HCT116 (cell line): ENCODE measurements at regions not wholly inside any gene's neighbourhood (a gene's known extent, or its start where the extent isn't known, plus 50 kb on each side); places are given as distances from the start of the nearest gene placed in this dataset.

Source experiments
- ATAC-seq: fragments of 200-7000 bp; cut with Tn5 transposase; 2 replicates; pipeline ENCODE4 v1.9.1; 2020; ENCODE audit warnings: mild to moderate bottlenecking, moderate library complexity
- BruUV-seq: library from RNA; stranded (reverse); fragments of 400-500 nt; replicated peaks from 2 replicates; lab custom pipeline; 2021; lab: Mats Ljungman, UMichigan
- CTCF ChIA-PET: fragments of 300-600 bp; sonication (Branson Sonifier 250); formaldehyde crosslinking; loops from one replicate; lab custom pipeline; 2021; ENCODE audit warnings: antibody characterized with exemption; lab: Charles Lee
- POLR2A ChIA-PET: fragments of 300-600, 350-600 bp; sonication (Branson Sonifier 250); formaldehyde crosslinking; loops from one replicate; lab custom pipeline; 2021; ENCODE audit warnings: antibody characterized with exemption; lab: Charles Lee
- RAD21 ChIA-PET, 2 experiments: fragments of 300-600 bp; sonication (Branson Sonifier 250); formaldehyde crosslinking; loops; one replicate each; lab custom pipeline; 2023; ENCODE audit warnings: low total read pairs in 2 of 2; ENCODE audit not compliant: uncharacterized antibody in 2 of 2, unreplicated experiment in 2 of 2, low non-redundant PET in 1 of 2; lab: Charles Lee
- DNase-seq: peaks from one replicate; pipeline ENCODE4 v3.0.0-alpha.2; 2010; ENCODE audit warnings: low read depth, low spot score
- H2AFZ ChIP-seq: fragments of 200-600 bp; shearing (Covaris generic), sonication (generic); 2 replicates; pipeline ENCODE4 v1.6.1; 2017; ENCODE audit warnings: low read depth, mixed run types, mixed read lengths, antibody characterized with exemption, low read length; ENCODE audit not compliant: poor library complexity, severe bottlenecking
- H3K27ac ChIP-seq: 2 replicates; pipeline ENCODE4 v1.5.1; 2012; ENCODE audit warnings: low read depth, low read length
- H3K27me3 ChIP-seq: fragments of 200-600 bp; sonication (generic); 2 replicates; pipeline ENCODE4 v1.6.1; 2016; ENCODE audit warnings: mixed run types, low read length, mixed read lengths; ENCODE audit not compliant: insufficient read depth
- H3K36me3 ChIP-seq, 2 experiments: fragments of 200-500 bp in 1 of 2; fragments of 200-600 bp in 1 of 2; sonication (Bioruptor generic) in 1 of 2; sonication (generic) in 1 of 2; 2 replicates each; pipeline versions ENCODE4 v1.5.1 to v1.6.1; 2014 to 2016; ENCODE audit warnings: low read length in 2 of 2, inconsistent platforms in 1 of 2, mixed read lengths in 1 of 2, mixed run types in 1 of 2; ENCODE audit not compliant: insufficient read depth in 2 of 2, control insufficient read depth in 1 of 2
- H3K4me1 ChIP-seq, 2 experiments: fragments of 200-600 bp in 1 of 2; sonication (generic) in 1 of 2; 2 replicates each; pipeline versions ENCODE4 v1.5.1 to v1.6.1; 2012 to 2017; ENCODE audit warnings: low read length in 2 of 2, inconsistent platforms in 1 of 2, mild to moderate bottlenecking in 1 of 2, mixed read lengths in 1 of 2, mixed run types in 1 of 2, moderate library complexity in 1 of 2; ENCODE audit not compliant: insufficient read depth in 2 of 2, control insufficient read depth in 1 of 2
- H3K4me2 ChIP-seq: fragments of 200-600 bp; sonication (generic); 2 replicates; pipeline ENCODE4 v1.6.1; 2017; ENCODE audit warnings: mixed run types, low read length, mixed read lengths
- H3K4me3 ChIP-seq, 2 experiments: fragments of 200-600 bp in 1 of 2; sonication (generic) in 1 of 2; replicated peaks in 1 of 2; 2 replicates each; pipeline ENCODE4 v1.5.1; 2011 to 2016; ENCODE audit warnings: low read length in 2 of 2, control low read depth in 1 of 2, low read depth in 1 of 2, mild to moderate bottlenecking in 1 of 2, mixed read lengths in 1 of 2, mixed run types in 1 of 2
- H3K79me2 ChIP-seq: fragments of 200-600 bp; sonication (generic); 2 replicates; pipeline ENCODE4 v1.6.1; 2017; ENCODE audit warnings: mild to moderate bottlenecking, mixed run types, low read length, moderate library complexity, mixed read lengths; ENCODE audit not compliant: insufficient read depth
- H3K9ac ChIP-seq: fragments of 200-600 bp; sonication (generic); 2 replicates; pipeline ENCODE4 v1.6.1; 2016; ENCODE audit warnings: low read length, mixed read lengths
- H3K9me2 ChIP-seq: fragments of 200-600 bp; sonication (generic), shearing (Covaris generic); 2 replicates; pipeline ENCODE4 v1.6.1; 2017; ENCODE audit warnings: mixed run types, mild to moderate bottlenecking, moderate library complexity; ENCODE audit not compliant: insufficient read depth
- H3K9me3 ChIP-seq, 2 experiments: fragments of 200-500 bp in 1 of 2; fragments of 200-600 bp in 1 of 2; sonication (Bioruptor generic) in 1 of 2; sonication (generic) in 1 of 2; 2 replicates each; pipeline ENCODE4 v1.6.1; 2014 to 2017; ENCODE audit warnings: low read length in 2 of 2, mixed read lengths in 2 of 2, inconsistent platforms in 1 of 2, low read depth in 1 of 2, mild to moderate bottlenecking in 1 of 2, mixed run types in 1 of 2, moderate library complexity in 1 of 2; ENCODE audit not compliant: control insufficient read depth in 1 of 2, insufficient read depth in 1 of 2
- H4K20me1 ChIP-seq: fragments of 200-600 bp; sonication (generic), shearing (Covaris generic); 2 replicates; pipeline ENCODE4 v1.6.1; 2017; ENCODE audit warnings: mixed run types, mild to moderate bottlenecking, moderate library complexity; ENCODE audit not compliant: insufficient read depth
- ATF3 ChIP-seq: IDR thresholded peaks from 2 replicates; pipeline ENCODE4 v1.6.1; 2012
- CEBPB ChIP-seq: IDR thresholded peaks from 2 replicates; pipeline ENCODE4 v1.6.1; 2012; ENCODE audit warnings: low read depth
- CTCF ChIP-seq, 3 experiments: fragments of 200-600 bp in 1 of 3; sonication (generic) in 1 of 3; IDR thresholded peaks in 2 of 3; conservative IDR thresholded peaks in 1 of 3; 2 replicates each; pipeline ENCODE4 v1.5.1; 2012 to 2017; ENCODE audit warnings: low read depth in 2 of 3, low read length in 2 of 3, antibody characterized with exemption in 1 of 3, borderline replicate concordance in 1 of 3, control low read depth in 1 of 3, mild to moderate bottlenecking in 1 of 3, mixed read lengths in 1 of 3, mixed run types in 1 of 3, moderate library complexity in 1 of 3; ENCODE audit not compliant: insufficient read depth in 1 of 3
- ELF1 ChIP-seq: IDR thresholded peaks from 2 replicates; pipeline ENCODE4 v1.6.1; 2012; ENCODE audit warnings: low read depth, borderline replicate concordance
- EZH2phosphoT487 ChIP-seq: fragments of 200-600 bp; IDR thresholded peaks from 2 replicates; pipeline ENCODE4 v1.6.1; 2018; ENCODE audit warnings: antibody characterized with exemption, borderline replicate concordance
- RAD21 ChIP-seq: IDR thresholded peaks from 2 replicates; pipeline ENCODE4 v1.6.1; 2012; ENCODE audit warnings: low read depth, mild to moderate bottlenecking
- SIN3A ChIP-seq: IDR thresholded peaks from 2 replicates; pipeline ENCODE4 v1.6.1; 2012; ENCODE audit warnings: low read depth
- SRF ChIP-seq: IDR thresholded peaks from 2 replicates; pipeline ENCODE4 v1.6.1; 2012; ENCODE audit warnings: low read depth
- YY1 ChIP-seq: IDR thresholded peaks from 2 replicates; pipeline ENCODE4 v1.6.1; 2011; ENCODE audit warnings: low read length, low read depth, moderate library complexity, mild to moderate bottlenecking; ENCODE audit not compliant: insufficient replicate concordance; ENCODE audit errors: extremely low read depth
- ZBTB33 ChIP-seq: IDR thresholded peaks from 2 replicates; pipeline ENCODE4 v1.6.1; 2011; ENCODE audit warnings: mild to moderate bottlenecking, low read length, moderate library complexity; ENCODE audit not compliant: insufficient replicate concordance; ENCODE audit errors: extremely low read depth
- ZFX ChIP-seq: fragments of 450-650 bp; IDR thresholded peaks from 2 replicates; pipeline ENCODE4 v1.6.1; 2017
- ZNF274 ChIP-seq: fragments of 200-500 bp; sonication (Bioruptor generic); IDR thresholded peaks from 2 replicates; pipeline ENCODE4 v1.6.1; 2014; ENCODE audit warnings: mild to moderate bottlenecking, low read depth, low read length, inconsistent platforms
- intact Hi-C: fragments of 100-400 bp; cut with micrococcal nuclease; formaldehyde crosslinking; loops from 2 replicates; pipeline ENCODE4 v1.10.0; 2022

GRCh38 chr4:111789901-111790640 lies 355.2 kb upstream of the FAM241A start:
- H3K9me2 ChIP-seq, result no peaks in the 10 kb centered on the region; the same call in 1 of the 2 replicates
- TF ChIP-seq YY1 (no peak), SIN3A (no peak), ZFX (no peak), ZBTB33 (no peak), CEBPB (no peak), RAD21 (no peak), ELF1 (no peak), ATF3 (no peak), ZNF274 (no peak), SRF (no peak), CTCF (IDR thresholded peaks at IDR 0.05 in 2 of 3, conservative IDR thresholded peaks at IDR 0.05 in 1 of 3; ENCODE audit: borderline replicate concordance in 1 of 3, insufficient read depth in 1 of 3, low read depth in 2 of 3, low read length in 2 of 3) (no peak), EZH2phosphoT487 (no peak)
- TF ChIP-seq, all 23 proteins: peak for 0
- Histone ChIP-seq H3K9me3 (no peaks in the 10 kb centered on the region), H3K79me2 (no peaks in the 10 kb centered on the region), H3K4me1 (no peaks in the 10 kb centered on the region), H2AFZ (no peak overlapping the region), H3K27ac (no peak overlapping the region), H3K9ac (no peak overlapping the region), H3K27me3 (no peaks in the 10 kb centered on the region), H3K4me2 (no peak overlapping the region), H4K20me1 (no peaks in the 10 kb centered on the region), H3K4me3 (no peak overlapping the region), H3K36me3 (no peaks in the 10 kb centered on the region)
- intact Hi-C loops, result no loop called here
- ChIA-PET POLR2A (no interaction called here), CTCF (no interaction called here), RAD21 (no interaction called here)
- ATAC-seq, result no peak
- BruUV-seq, result no TSS peak
- no peak for DNase-seq
